Tibial nerve (tissue), 4 donors: ENCODE measurements at regions not wholly inside any gene's neighbourhood (a gene's known extent, or its start where the extent isn't known, plus 50 kb on each side); places are given as distances from the start of the nearest gene placed in this dataset.

Experiments used
- EP300 ChIP-seq, 2 donors: sonication (generic); formaldehyde crosslinking; IDR thresholded peaks; one replicate each; pipeline ENCODE4 v1.6.1; 2017; ENCODE audit warnings: antibody characterized with exemption in 2 of 2, mild to moderate bottlenecking in 1 of 2
- POLR2A ChIP-seq, 2 donors: fragments of 450-650 bp; IDR thresholded peaks; one replicate each; pipeline ENCODE4 v1.6.1; 2017; ENCODE audit warnings: antibody characterized with exemption in 2 of 2, mild to moderate bottlenecking in 2 of 2, moderate library complexity in 2 of 2
- TF ChIP-seq, protein P1 (sequence below), 5 experiments: fragments of 200-600 bp in 3 of 5; fragments of 450-650 bp in 2 of 5; sonication (generic) in 3 of 5; IDR thresholded peaks; one replicate each; pipeline ENCODE4 v1.5.1; 2016 to 2019; ENCODE audit warnings: antibody characterized with exemption in 5 of 5, mild to moderate bottlenecking in 3 of 5, moderate library complexity in 2 of 5

DNA sequence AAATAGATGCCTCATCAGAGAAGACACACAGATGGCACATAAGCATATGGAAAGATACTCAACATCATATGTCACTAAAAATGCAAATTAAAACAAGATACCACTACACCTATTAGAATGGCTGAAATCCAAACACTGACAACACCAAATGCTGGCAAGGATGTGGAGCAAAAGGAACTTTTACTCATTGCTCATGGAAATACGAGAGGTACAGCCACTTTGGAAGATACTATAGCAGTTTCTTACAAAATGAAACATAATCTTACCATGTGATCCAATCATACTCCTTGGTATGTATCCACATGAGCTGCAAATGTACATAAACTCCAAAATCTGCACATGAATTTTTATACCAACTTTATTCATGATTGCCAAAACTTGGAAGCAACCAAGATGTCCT lies 246.0 kb upstream of the ARHGAP42 start:
- no peak for TF ChIP-seq POLR2A (IDR thresholded peaks at IDR 0.05)
- TF ChIP-seq, protein P1, sequence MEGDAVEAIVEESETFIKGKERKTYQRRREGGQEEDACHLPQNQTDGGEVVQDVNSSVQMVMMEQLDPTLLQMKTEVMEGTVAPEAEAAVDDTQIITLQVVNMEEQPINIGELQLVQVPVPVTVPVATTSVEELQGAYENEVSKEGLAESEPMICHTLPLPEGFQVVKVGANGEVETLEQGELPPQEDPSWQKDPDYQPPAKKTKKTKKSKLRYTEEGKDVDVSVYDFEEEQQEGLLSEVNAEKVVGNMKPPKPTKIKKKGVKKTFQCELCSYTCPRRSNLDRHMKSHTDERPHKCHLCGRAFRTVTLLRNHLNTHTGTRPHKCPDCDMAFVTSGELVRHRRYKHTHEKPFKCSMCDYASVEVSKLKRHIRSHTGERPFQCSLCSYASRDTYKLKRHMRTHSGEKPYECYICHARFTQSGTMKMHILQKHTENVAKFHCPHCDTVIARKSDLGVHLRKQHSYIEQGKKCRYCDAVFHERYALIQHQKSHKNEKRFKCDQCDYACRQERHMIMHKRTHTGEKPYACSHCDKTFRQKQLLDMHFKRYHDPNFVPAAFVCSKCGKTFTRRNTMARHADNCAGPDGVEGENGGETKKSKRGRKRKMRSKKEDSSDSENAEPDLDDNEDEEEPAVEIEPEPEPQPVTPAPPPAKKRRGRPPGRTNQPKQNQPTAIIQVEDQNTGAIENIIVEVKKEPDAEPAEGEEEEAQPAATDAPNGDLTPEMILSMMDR (IDR thresholded peaks at IDR 0.05) = no peak
- TF ChIP-seq EP300 (IDR thresholded peaks at IDR 0.05) = no peak
